Mesenchymal stem cell (in vitro differentiated cells and primary cell): ENCODE measurements at regions not wholly inside any gene's neighbourhood (a gene's known extent, or its start where the extent isn't known, plus 50 kb on each side); places are given as distances from the start of the nearest gene placed in this dataset.

Source experiments
- DNase-seq: peaks from one replicate; pipeline ENCODE4 v3.0.0-alpha.2; 2013
- H2AFZ ChIP-seq: one replicate; pipeline ENCODE4 v1.6.1; 2013; ENCODE audit warnings: low read depth, mild to moderate bottlenecking, control low read depth, inconsistent platforms, low read length, moderate library complexity
- H2AK5ac ChIP-seq: 2 replicates; pipeline ENCODE4 v1.6.1; 2013; ENCODE audit warnings: low read length, moderate library complexity, mild to moderate bottlenecking, inconsistent platforms; ENCODE audit not compliant: severe bottlenecking
- H2BK120ac ChIP-seq: one replicate; pipeline ENCODE4 v1.6.1; 2013; ENCODE audit warnings: low read depth, mild to moderate bottlenecking, inconsistent platforms, low read length, moderate library complexity
- H2BK12ac ChIP-seq, 2 experiments: one replicate each; pipeline ENCODE4 v1.6.1; 2013; ENCODE audit warnings: inconsistent platforms in 2 of 2, low read length in 2 of 2, mild to moderate bottlenecking in 2 of 2, moderate library complexity in 2 of 2, control low read depth in 1 of 2
- H2BK15ac ChIP-seq: one replicate; pipeline ENCODE4 v1.6.1; 2013; ENCODE audit warnings: mild to moderate bottlenecking, low read depth, inconsistent platforms; ENCODE audit not compliant: poor library complexity, severe bottlenecking
- H2BK5ac ChIP-seq: 2 replicates; pipeline ENCODE4 v1.6.1; 2013; ENCODE audit warnings: low read depth, mild to moderate bottlenecking, low read length, control low read depth, inconsistent platforms; ENCODE audit not compliant: poor library complexity, severe bottlenecking
- H3K14ac ChIP-seq, 2 experiments: one replicate each; pipeline ENCODE4 v1.6.1; 2013; ENCODE audit warnings: inconsistent platforms in 2 of 2, low read length in 2 of 2, control low read depth in 1 of 2, mild to moderate bottlenecking in 1 of 2, moderate library complexity in 1 of 2
- H3K18ac ChIP-seq, 2 experiments: one replicate each; pipeline ENCODE4 v1.6.1; 2013; ENCODE audit warnings: inconsistent platforms in 2 of 2, low read length in 2 of 2, control low read depth in 1 of 2, low read depth in 1 of 2, mild to moderate bottlenecking in 1 of 2
- H3K23ac ChIP-seq, 2 experiments: one replicate each; pipeline ENCODE4 v1.6.1; 2013; ENCODE audit warnings: inconsistent platforms in 2 of 2, low read length in 2 of 2, mild to moderate bottlenecking in 2 of 2, moderate library complexity in 2 of 2, control low read depth in 1 of 2
- H3K27ac ChIP-seq: 2 replicates; pipeline ENCODE4 v1.5.1; 2013; ENCODE audit warnings: mild to moderate bottlenecking, moderate library complexity, low read length, control low read depth, inconsistent platforms; ENCODE audit not compliant: poor library complexity, severe bottlenecking
- H3K27me3 ChIP-seq, 2 experiments: 2 replicates each; pipeline versions ENCODE4 v1.6.1 to v1.7.0; 2013; ENCODE audit warnings: low read length in 2 of 2, mild to moderate bottlenecking in 2 of 2, moderate library complexity in 2 of 2, control low read depth in 1 of 2, inconsistent platforms in 1 of 2; ENCODE audit not compliant: control insufficient read depth in 1 of 2, insufficient read depth in 1 of 2
- H3K36me3 ChIP-seq, 2 experiments: 2 replicates each; pipeline versions ENCODE4 v1.6.1 to v1.7.0; 2013; ENCODE audit warnings: low read length in 2 of 2, control low read depth in 1 of 2, inconsistent platforms in 1 of 2, low read depth in 1 of 2, mild to moderate bottlenecking in 1 of 2; ENCODE audit not compliant: insufficient read depth in 2 of 2, control insufficient read depth in 1 of 2
- H3K4ac ChIP-seq, 2 experiments: one replicate each; pipeline ENCODE4 v1.6.1; 2013; ENCODE audit warnings: inconsistent platforms in 2 of 2, low read length in 2 of 2, mild to moderate bottlenecking in 2 of 2, moderate library complexity in 2 of 2, control low read depth in 1 of 2, low read depth in 1 of 2
- H3K4me1 ChIP-seq: 2 replicates; pipeline ENCODE4 v1.6.1; 2013; ENCODE audit warnings: low read depth, low read length, control low read depth; ENCODE audit not compliant: control insufficient read depth, insufficient read depth
- H3K4me2 ChIP-seq: 2 replicates; pipeline ENCODE4 v1.6.1; 2013; ENCODE audit warnings: low read length, mild to moderate bottlenecking, inconsistent platforms; ENCODE audit not compliant: poor library complexity, severe bottlenecking
- H3K4me3 ChIP-seq, 2 experiments: 2 replicates each; pipeline versions ENCODE4 v1.5.1 to v1.7.0; 2013; ENCODE audit warnings: low read length in 2 of 2, mild to moderate bottlenecking in 2 of 2, control low read depth in 1 of 2, low read depth in 1 of 2; ENCODE audit not compliant: insufficient read depth in 1 of 2
- H3K79me1 ChIP-seq: replicated peaks from 2 replicates; pipeline ENCODE4 v1.6.1; 2013; ENCODE audit warnings: mild to moderate bottlenecking, control low read depth, low read length, inconsistent platforms; ENCODE audit not compliant: poor library complexity, severe bottlenecking
- H3K9ac ChIP-seq: 2 replicates; pipeline ENCODE4 v1.7.0; 2013; ENCODE audit warnings: mild to moderate bottlenecking, low read length, moderate library complexity
- H3K9me3 ChIP-seq: 2 replicates; pipeline ENCODE4 v1.7.0; 2013; ENCODE audit warnings: mild to moderate bottlenecking, low read length; ENCODE audit not compliant: control insufficient read depth
- H4K8ac ChIP-seq: one replicate; pipeline ENCODE4 v1.6.1; 2013; ENCODE audit warnings: inconsistent platforms, mild to moderate bottlenecking, low read length, moderate library complexity
- H4K91ac ChIP-seq: one replicate; pipeline ENCODE4 v1.6.1; 2013; ENCODE audit warnings: mild to moderate bottlenecking, low read length, inconsistent platforms
- WGBS: methylation state at CpG from one replicate; pipeline ENCODE4 v1.1.7; 2013; ENCODE audit warnings: mixed read lengths; 5-methylcytosine and 5-hydroxymethylcytosine counted together

DNA sequence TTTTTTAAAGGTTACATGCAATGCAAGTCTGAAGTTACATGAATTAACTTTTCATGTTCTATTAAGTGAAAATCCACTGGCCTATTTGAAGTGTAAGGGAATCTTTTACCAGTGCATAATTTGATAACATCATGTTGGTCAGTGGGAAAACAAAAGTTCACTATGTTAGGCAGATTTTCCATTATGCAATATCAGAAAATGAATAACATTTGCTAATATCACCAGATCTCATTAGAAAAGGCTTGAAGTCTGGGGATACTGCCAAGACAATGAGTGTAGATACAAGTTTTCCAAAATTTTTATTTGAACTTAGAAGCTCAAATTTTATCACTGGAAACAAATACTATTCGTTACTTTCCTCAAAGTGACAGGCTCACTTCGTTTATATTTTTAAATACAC is 296.4 kb upstream of the CDH4 start:
- H3K79me1 ChIP-seq: no peaks in the 10 kb centered on the region
- no peak for DNase-seq
- no peak overlapping the region for H2BK120ac ChIP-seq
- no peak overlapping the region for H3K27ac ChIP-seq
- H3K9ac ChIP-seq: no peak overlapping the region
- H2AK5ac ChIP-seq: no peak overlapping the region
- WGBS: no CpG with 5 or more reads among the region's 2 CpGs
- H3K4me1 ChIP-seq: no peaks in the 10 kb centered on the region
- H4K8ac ChIP-seq: no peak overlapping the region
- H2AFZ ChIP-seq: no peak overlapping the region
- H2BK5ac ChIP-seq: no peak overlapping the region
- H3K4me3 ChIP-seq: no peak overlapping the region
- H2BK12ac ChIP-seq: no peak overlapping the region
- H3K27me3 ChIP-seq: no peaks in the 10 kb centered on the region
- H3K4ac ChIP-seq: no peak overlapping the region
- H3K23ac ChIP-seq: no peak overlapping the region
- H3K18ac ChIP-seq: no peak overlapping the region
- H3K14ac ChIP-seq: no peak overlapping the region
- H4K91ac ChIP-seq: no peak overlapping the region
- no peak overlapping the region for H3K4me2 ChIP-seq
- peaks cover 12% of the 10 kb centered on the region for H3K9me3 ChIP-seq
- no peak overlapping the region for H2BK15ac ChIP-seq
- H3K36me3 ChIP-seq: no peaks in the 10 kb centered on the region

- peaks cover 12% of the 10 kb centered on the region for H3K9me3 ChIP-seq
- no peak overlapping the region for H2AFZ ChIP-seq
- H3K9ac ChIP-seq: no peak overlapping the region
- H3K23ac ChIP-seq: no peak overlapping the region
- no peak overlapping the region for H2AK5ac ChIP-seq
- H3K4ac ChIP-seq: no peak overlapping the region
- no peaks in the 10 kb centered on the region for H3K27me3 ChIP-seq
- H3K27ac ChIP-seq: no peak overlapping the region
- DNase-seq: no peak
- H2BK5ac ChIP-seq: no peak overlapping the region
- no peak overlapping the region for H3K4me3 ChIP-seq
- H3K18ac ChIP-seq: no peak overlapping the region
- no peak overlapping the region for H2BK15ac ChIP-seq
- H4K91ac ChIP-seq: no peak overlapping the region
- H3K14ac ChIP-seq: no peak overlapping the region
- H3K4me2 ChIP-seq: no peak overlapping the region
- H3K36me3 ChIP-seq: no peaks in the 10 kb centered on the region
- no peak overlapping the region for H2BK120ac ChIP-seq
- H2BK12ac ChIP-seq: no peak overlapping the region
- H3K79me1 ChIP-seq: no peaks in the 10 kb centered on the region
- WGBS: 65% methylated on average over 4 of the region's 4 CpGs
- no peaks in the 10 kb centered on the region for H3K4me1 ChIP-seq
- no peak overlapping the region for H4K8ac ChIP-seq
Observed at GRCh38 chr20:60956194-60956593, 295.9 kb upstream of the CDH4 start.

- H2BK15ac ChIP-seq: no peak overlapping the region
- H4K91ac ChIP-seq: no peak overlapping the region
- WGBS: 52% methylated on average over 3 of the region's 3 CpGs
Observed at GRCh38 chr20:60957621-60958020, 294.4 kb upstream of the CDH4 start.

GRCh38 chr20:60959971-60960370 is 292.1 kb upstream of the CDH4 start:
- no peak overlapping the region for H2BK5ac ChIP-seq
- no peak overlapping the region for H3K14ac ChIP-seq
- no peaks in the 10 kb centered on the region for H3K79me1 ChIP-seq
- no peak overlapping the region for H3K9ac ChIP-seq
- no peak for DNase-seq
- no peak overlapping the region for H4K91ac ChIP-seq
- no peak overlapping the region for H3K27ac ChIP-seq
- no peaks in the 10 kb centered on the region for H3K4me1 ChIP-seq
- H2AK5ac ChIP-seq: no peak overlapping the region
- H2BK15ac ChIP-seq: no peak overlapping the region
- no peak overlapping the region for H2BK120ac ChIP-seq
- no peak overlapping the region for H3K18ac ChIP-seq
- WGBS: 57% methylated on average over 2 of the region's 3 CpGs
- H2BK12ac ChIP-seq: no peak overlapping the region
- no peak overlapping the region for H2AFZ ChIP-seq
- H3K4me2 ChIP-seq: no peak overlapping the region
- H4K8ac ChIP-seq: no peak overlapping the region
- H3K27me3 ChIP-seq: no peaks in the 10 kb centered on the region
- no peaks in the 10 kb centered on the region for H3K36me3 ChIP-seq
- no peak overlapping the region for H3K23ac ChIP-seq
- H3K9me3 ChIP-seq: no peaks in the 10 kb centered on the region
- no peak overlapping the region for H3K4ac ChIP-seq
- no peak overlapping the region for H3K4me3 ChIP-seq

More at GRCh38 chr20:60957621-60958020, 294.4 kb upstream of the CDH4 start:
- Histone ChIP-seq H3K27ac (no peak overlapping the region), H3K4me2 (no peak overlapping the region), H3K79me1 (no peaks in the 10 kb centered on the region), H3K27me3 (no peaks in the 10 kb centered on the region), H2BK12ac (no peak overlapping the region), H3K9ac (no peak overlapping the region), H2AK5ac (no peak overlapping the region), H3K14ac (no peak overlapping the region), H3K9me3 (peaks cover 12% of the 10 kb centered on the region), H4K8ac (no peak overlapping the region), H3K18ac (no peak overlapping the region), H3K36me3 (no peaks in the 10 kb centered on the region), H3K4me1 (no peaks in the 10 kb centered on the region), H2BK120ac (no peak overlapping the region), H2BK5ac (no peak overlapping the region), H3K23ac (no peak overlapping the region), H3K4ac (no peak overlapping the region), H3K4me3 (no peak overlapping the region), H2AFZ (no peak overlapping the region)
- no peak for DNase-seq
